Right lobe of liver (tissue), 4 donors: ENCODE measurements at regions not wholly inside any gene's neighbourhood (a gene's known extent, or its start where the extent isn't known, plus 50 kb on each side); places are given as distances from the start of the nearest gene placed in this dataset.

ENCODE experiments used
- POLR2A ChIP-seq: fragments of 450-650 bp; IDR thresholded peaks from one replicate; pipeline ENCODE4 v1.6.1; 2017; ENCODE audit warnings: antibody characterized with exemption, mild to moderate bottlenecking
- TF ChIP-seq, protein P1 (sequence below), 4 donors: fragments of 200-600 bp in 3 of 4; fragments of 450-650 bp in 1 of 4; IDR thresholded peaks; one replicate each; pipeline versions ENCODE4 v1.5.1 to v1.8.0; 2016 to 2022; ENCODE audit warnings: antibody characterized with exemption in 4 of 4, mild to moderate bottlenecking in 2 of 4
- donor health status: DM: no; HTN: no; CAD: no.
- donor health status: DM: no; HTN: no; CAD: no.
- donor health status: DM: no; HTN: yes; CAD: no.

DNA sequence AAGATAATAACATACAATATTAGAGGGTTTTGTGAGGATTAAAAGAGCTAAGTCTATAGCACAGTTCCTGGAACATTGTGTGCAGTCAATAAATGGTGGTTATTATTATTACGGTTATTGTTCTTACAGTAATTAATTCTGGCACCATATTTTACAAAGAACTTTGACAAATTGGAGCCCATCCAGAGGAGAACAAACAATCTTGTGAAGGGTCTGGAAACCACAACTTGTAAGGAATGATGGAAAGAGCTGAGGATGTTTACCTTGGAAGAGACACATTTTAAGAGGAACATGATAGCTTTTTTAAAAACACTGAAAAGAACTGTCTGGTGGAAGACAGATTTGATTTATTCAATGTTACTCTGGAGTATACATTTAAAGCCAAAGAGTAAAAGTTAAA, 150.5 kb upstream of the KRR1 start:
- TF ChIP-seq, protein P1, sequence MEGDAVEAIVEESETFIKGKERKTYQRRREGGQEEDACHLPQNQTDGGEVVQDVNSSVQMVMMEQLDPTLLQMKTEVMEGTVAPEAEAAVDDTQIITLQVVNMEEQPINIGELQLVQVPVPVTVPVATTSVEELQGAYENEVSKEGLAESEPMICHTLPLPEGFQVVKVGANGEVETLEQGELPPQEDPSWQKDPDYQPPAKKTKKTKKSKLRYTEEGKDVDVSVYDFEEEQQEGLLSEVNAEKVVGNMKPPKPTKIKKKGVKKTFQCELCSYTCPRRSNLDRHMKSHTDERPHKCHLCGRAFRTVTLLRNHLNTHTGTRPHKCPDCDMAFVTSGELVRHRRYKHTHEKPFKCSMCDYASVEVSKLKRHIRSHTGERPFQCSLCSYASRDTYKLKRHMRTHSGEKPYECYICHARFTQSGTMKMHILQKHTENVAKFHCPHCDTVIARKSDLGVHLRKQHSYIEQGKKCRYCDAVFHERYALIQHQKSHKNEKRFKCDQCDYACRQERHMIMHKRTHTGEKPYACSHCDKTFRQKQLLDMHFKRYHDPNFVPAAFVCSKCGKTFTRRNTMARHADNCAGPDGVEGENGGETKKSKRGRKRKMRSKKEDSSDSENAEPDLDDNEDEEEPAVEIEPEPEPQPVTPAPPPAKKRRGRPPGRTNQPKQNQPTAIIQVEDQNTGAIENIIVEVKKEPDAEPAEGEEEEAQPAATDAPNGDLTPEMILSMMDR (IDR thresholded peaks at IDR 0.05), result no peak
- no peak for TF ChIP-seq POLR2A
